Activated T-cell treated with anti-CD3 and anti-CD28 coated beads, Interleukin-2, amount 50 U/mL, for 72 hours (primary cell): ENCODE measurements at regions not wholly inside any gene's neighbourhood (a gene's known extent, or its start where the extent isn't known, plus 50 kb on each side); places are given as distances from the start of the nearest gene placed in this dataset.
"Not testable (repeated sequence)": the region's sequence is repeated elsewhere in the genome, so short reads cannot be mapped to it uniquely, and the experiment has no call there.

Source experiments
- ATAC-seq, 2 donors: fragments of 150-1000 bp; cut with Tn5 transposase; replicated peaks in 1 of 2; 2 replicates each; pipeline ENCODE4 v1.10.0; 2021; ENCODE audit warnings: moderate library complexity in 2 of 2, mild to moderate bottlenecking in 1 of 2
- DNase-seq, 2 donors: peaks; one replicate each; pipeline ENCODE4 v3.0.0; 2021 to 2022; ENCODE audit warnings: mixed read lengths in 1 of 2
- H3K27ac Mint-ChIP-seq: one replicate; pipeline ENCODE4 v1.8.0; 2022; ENCODE audit warnings: mild to moderate bottlenecking, moderate library complexity, mixed read lengths
- H3K27me3 Mint-ChIP-seq: one replicate; pipeline ENCODE4 v1.8.0; 2022; ENCODE audit warnings: low read depth, mixed read lengths
- H3K36me3 Mint-ChIP-seq, 2 donors: one replicate each; pipeline ENCODE4 v1.8.0; 2022; ENCODE audit warnings: mixed read lengths in 2 of 2, mild to moderate bottlenecking in 1 of 2; ENCODE audit not compliant: insufficient read depth in 2 of 2
- H3K4me1 Mint-ChIP-seq: one replicate; pipeline ENCODE4 v1.8.0; 2022; ENCODE audit warnings: low read depth, mixed read lengths
- H3K4me3 Mint-ChIP-seq, 2 donors: one replicate each; pipeline ENCODE4 v1.8.0; 2022; ENCODE audit warnings: mild to moderate bottlenecking in 2 of 2, mixed read lengths in 2 of 2, moderate library complexity in 2 of 2
- H3K9me3 Mint-ChIP-seq, 2 donors: one replicate each; pipeline ENCODE4 v1.8.0; 2022; ENCODE audit warnings: mixed read lengths in 2 of 2

DNA sequence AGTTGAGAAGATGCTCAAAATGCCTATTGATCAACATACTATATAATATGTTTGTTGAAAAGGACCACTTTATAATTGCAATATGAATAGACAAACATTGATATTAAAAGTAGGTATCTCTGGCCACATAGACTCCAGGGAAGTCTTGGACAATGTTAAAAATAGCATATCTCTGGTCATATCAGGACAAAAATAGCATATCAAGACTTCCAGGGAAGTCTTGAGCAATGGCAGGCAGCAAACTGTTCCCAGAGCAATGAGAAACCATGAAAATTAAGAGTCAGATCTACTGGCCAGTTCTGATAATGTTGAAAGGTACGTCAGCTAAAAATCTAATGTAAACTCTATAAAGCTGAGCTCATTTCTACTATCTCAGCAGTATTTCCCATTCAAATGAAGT lies 1130.3 kb upstream of the CITED2 start:
- ATAC-seq (no peak), DNase-seq (no peak)
- Mint-ChIP-seq H3K36me3 (no peaks in the 10 kb centered on the region), H3K27ac (no peak overlapping the region), H3K4me3 (no peak overlapping the region), H3K27me3 (no peaks in the 10 kb centered on the region), H3K4me1 (no peaks in the 10 kb centered on the region), H3K9me3 (no peaks in the 10 kb centered on the region)

DNA sequence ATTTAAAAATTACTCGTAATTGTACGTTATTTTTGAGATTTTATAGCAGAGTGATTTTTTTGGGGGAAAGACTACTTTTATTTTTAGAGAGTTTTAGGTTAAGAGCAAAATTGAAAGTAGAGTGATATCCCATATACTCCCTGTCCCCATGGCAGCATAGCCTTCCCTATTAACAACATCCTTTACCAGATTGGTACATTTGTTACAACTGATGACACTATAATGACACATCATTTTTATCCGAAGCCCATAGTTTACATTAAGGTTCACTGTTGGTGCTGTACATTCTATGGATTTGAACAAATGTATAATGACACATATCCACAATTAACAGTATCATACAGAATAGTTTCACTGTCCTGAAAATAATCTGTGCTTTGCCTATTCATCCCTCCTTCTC lies 1126.4 kb upstream of the CITED2 start:
- ATAC-seq (no peak), DNase-seq (no peak)
- Mint-ChIP-seq H3K4me3 (no peak overlapping the region), H3K27me3 (no peaks in the 10 kb centered on the region), H3K9me3 (no peaks in the 10 kb centered on the region), H3K36me3 (no peaks in the 10 kb centered on the region), H3K4me1 (no peaks in the 10 kb centered on the region), H3K27ac (no peak overlapping the region)

DNA sequence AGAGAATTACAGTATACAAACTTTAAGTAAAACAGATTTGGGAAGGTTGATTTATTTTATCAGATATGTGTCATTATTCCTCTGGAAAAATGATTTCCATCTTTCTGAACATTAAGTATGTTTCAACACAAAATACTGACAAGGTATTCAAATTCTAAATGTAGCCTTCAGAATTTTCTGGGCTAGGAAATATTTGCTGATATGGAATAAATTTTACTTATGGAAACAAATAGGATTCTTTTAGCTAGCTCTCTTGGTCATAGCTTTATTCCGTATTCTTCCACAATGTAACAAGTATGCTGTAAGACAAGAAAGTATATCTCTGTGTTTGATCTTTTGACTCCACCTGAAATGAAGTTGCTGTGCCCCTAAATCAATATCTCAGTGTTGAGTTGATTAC lies 1125.2 kb upstream of the CITED2 start:
- no peaks in the 10 kb centered on the region for H3K4me1 Mint-ChIP-seq
- DNase-seq (no peak), ATAC-seq (no peak)
- H3K4me3 Mint-ChIP-seq = no peak overlapping the region
- H3K27ac Mint-ChIP-seq = no peak overlapping the region
- peaks cover 2% of the 10 kb centered on the region for H3K27me3 Mint-ChIP-seq
- peaks cover 0 to 1% of the 10 kb centered on the region in 2 donors for H3K36me3 Mint-ChIP-seq
- peaks cover 0 to 2% of the 10 kb centered on the region in 2 donors for H3K9me3 Mint-ChIP-seq

DNA sequence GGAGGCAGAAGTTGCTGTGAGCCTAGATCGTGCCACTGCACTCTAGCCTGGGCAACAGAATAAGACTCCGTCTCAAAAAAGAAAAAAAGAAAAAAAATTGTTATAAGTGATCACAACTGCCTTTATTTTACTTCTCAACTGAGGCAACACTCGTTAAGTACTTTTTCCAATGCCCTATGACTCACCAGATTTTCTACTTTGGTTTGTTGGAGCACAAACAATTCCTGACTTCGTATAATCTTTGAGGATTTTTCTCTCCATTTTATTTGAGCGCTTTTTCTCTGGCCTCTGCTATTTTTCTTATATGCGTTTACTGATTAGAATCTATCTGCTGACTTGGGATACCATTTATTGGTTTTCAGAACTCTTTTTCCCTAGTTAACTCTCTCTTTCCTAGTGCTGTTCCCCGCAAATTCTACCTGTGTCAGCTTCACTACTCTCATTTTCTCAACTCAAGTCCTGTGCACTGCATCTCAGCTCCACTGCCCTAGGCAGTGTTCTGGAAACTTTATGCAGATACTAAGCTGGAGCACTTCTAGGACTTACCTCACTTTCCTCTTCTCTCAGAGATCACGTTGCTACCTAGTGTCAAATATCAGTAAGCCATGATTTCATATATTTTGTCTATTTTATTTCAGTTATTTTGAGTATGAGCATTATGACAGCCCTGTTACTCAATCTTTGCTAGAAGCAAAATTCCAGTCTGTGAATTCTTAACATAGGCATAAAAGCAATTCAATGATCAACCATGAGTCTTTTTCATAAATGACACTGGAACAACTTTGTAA lies 1120.1 kb upstream of the CITED2 start:
- H3K9me3 Mint-ChIP-seq = peaks cover 0 to 5% of the 10 kb centered on the region in 2 donors
- peaks cover 0 to 2% of the 10 kb centered on the region in 2 donors for H3K36me3 Mint-ChIP-seq
- H3K27ac Mint-ChIP-seq = no peak overlapping the region
- H3K4me3 Mint-ChIP-seq = no peak overlapping the region
- ATAC-seq (no peak), DNase-seq (no peak)
- H3K27me3 Mint-ChIP-seq = peaks cover 6% of the 10 kb centered on the region
- H3K4me1 Mint-ChIP-seq = no peaks in the 10 kb centered on the region

DNA sequence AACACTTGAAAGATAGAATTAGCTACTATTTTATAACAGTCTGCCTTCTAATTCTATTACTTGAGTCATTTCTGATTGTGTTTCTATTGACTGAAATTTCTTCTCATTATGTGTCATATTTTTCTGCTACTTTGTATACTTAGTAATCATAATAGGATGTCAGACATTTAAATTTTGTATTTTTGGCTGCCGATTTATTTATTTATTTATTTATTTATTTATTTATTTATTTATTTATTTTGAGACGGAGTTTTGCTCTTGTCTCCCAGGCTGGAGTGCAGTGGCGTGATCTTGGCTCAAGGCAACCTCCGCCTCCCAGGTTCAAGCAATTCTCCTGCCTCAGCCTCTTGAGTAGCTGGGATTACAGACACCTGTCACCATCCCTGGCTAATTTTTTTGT lies 1119.0 kb upstream of the CITED2 start:
- not testable (repeated sequence) for H3K27ac Mint-ChIP-seq, DNase-seq, H3K27me3 Mint-ChIP-seq, H3K36me3 Mint-ChIP-seq, H3K9me3 Mint-ChIP-seq, ATAC-seq, H3K4me1 Mint-ChIP-seq, H3K4me3 Mint-ChIP-seq

DNA sequence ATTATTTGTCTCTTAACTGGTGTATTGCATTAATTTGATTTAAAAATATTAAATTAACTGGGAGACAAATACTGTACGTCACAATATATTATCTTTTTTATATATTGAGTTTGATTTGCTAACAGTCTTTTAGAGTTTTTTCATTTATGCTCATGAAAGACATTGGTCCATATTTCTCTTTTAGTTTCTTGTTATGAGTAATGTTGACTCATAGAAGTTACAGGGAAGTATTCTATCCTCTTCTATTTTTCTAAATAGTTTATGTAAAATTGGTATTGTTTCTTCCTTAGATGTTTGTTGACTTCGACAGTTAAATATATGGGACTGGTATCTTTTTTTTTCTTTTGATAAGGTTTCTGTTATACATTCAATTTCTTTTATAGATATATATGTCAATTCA lies 1115.6 kb upstream of the CITED2 start:
- Mint-ChIP-seq H3K4me1 (peaks cover 6% of the 10 kb centered on the region), H3K36me3 (peaks cover 0 to 2% of the 10 kb centered on the region in 2 donors), H3K4me3 (no peak overlapping the region), H3K27ac (no peak overlapping the region), H3K27me3 (peaks cover 6% of the 10 kb centered on the region), H3K9me3 (peaks cover 0 to 5% of the 10 kb centered on the region in 2 donors)
- DNase-seq (no peak), ATAC-seq (no peak)

DNA sequence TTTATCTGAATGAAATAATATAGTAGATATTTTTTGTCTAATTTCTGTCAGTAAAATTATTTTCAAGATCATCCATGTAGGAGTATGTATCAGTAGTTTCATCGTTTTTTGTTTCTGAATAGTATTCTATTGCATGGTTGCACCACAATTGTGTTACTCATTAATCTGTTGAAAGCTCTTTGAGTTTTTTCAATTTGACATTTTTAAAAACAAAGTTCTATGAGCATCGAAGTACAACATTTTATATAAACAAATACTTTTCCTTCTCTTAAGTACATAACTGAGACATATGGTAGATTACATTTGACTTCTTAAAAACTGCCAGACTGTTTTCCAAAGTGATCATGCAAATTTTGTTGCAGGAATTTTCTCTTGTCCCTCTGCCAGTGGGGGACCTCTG lies 1113.1 kb upstream of the CITED2 start:
- peaks cover 6% of the 10 kb centered on the region for H3K4me1 Mint-ChIP-seq
- ATAC-seq (no peak), DNase-seq (no peak)
- H3K4me3 Mint-ChIP-seq = no peak overlapping the region
- H3K27ac Mint-ChIP-seq = no peak overlapping the region
- H3K27me3 Mint-ChIP-seq = no peaks in the 10 kb centered on the region
- no peaks in the 10 kb centered on the region for H3K9me3 Mint-ChIP-seq
- H3K36me3 Mint-ChIP-seq = no peaks in the 10 kb centered on the region

DNA sequence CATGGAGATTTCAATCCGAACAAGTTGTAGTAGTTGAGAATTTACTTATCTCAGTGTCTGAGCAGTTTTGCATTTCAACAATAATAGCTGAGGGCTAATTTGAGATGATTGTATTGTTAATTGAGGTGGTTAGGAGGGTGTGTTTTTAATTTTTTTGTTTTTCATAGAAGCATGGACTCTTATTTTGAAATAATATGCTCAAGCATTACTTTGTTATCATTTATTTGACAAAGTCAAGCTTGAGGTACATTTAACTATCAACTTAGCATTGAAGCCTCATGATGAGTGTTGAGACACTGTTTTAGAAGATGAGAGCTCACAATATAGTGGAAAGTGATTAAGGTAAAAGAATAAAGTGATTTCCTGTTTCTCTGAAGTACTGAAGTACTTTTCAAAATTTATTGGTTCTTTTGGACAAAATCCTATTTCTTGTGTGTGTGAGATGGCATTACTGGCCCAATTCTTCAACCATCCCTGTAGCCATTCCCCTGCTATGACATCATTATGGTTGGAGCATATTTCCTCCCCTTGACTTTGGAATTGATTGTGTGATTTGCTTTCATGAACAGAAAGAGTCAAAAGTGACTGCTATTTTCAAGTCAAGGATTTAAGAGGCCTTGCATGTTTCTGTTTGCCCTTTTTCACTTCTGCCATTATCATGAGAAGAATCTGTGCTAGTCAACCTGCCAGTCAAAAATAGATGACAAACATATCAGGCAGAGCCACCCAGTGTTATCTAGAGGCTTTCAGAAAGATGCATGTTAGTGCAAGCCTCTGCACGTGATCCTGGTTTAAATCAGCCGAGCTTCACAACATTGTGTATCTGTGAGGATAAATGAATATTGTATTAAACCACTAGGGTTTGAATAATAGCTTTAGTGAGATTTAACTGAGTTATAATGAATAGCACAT lies 1112.3 kb upstream of the CITED2 start:
- no peak overlapping the region for H3K4me3 Mint-ChIP-seq
- no peak overlapping the region for H3K27ac Mint-ChIP-seq
- H3K9me3 Mint-ChIP-seq = no peaks in the 10 kb centered on the region
- ATAC-seq (no peak), DNase-seq (no peak)
- H3K27me3 Mint-ChIP-seq = no peaks in the 10 kb centered on the region
- no peaks in the 10 kb centered on the region for H3K36me3 Mint-ChIP-seq
- peaks cover 6% of the 10 kb centered on the region for H3K4me1 Mint-ChIP-seq

DNA sequence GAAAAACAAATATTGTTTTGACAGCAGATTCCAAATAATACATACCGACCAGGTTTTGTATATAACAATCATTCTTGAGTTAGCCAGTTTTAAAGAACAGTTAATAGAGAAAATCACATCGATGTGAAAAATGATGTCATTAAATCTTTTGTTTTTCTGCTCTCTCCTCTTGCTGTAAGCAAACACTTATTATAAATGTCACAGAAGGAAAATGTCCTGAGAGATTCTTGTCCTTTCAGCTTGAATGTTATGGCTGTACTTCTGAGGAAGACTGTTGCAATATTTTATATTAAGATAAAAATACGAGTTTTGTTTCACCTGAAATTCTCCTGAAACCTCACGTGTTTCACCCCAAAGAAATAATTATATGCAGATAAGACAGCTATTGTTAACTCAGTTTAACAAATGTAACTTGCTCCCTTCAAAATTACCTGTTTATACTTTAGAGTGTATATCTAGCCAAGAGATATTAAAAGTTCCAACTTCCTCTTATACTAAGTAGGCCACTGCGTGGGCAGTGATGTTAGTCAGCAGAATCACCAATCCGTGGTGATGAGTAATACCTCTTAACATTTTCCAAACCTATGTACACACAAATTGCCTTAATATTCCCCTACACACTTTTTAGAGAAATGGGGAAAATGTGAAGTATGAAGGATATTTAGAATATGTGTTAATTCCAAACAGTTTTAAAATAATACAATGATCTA lies 1111.4 kb upstream of the CITED2 start:
- ATAC-seq (peak in 1 of 2 donors; percentile 47), DNase-seq (no peak)
- Mint-ChIP-seq H3K4me1 (peaks cover 6% of the 10 kb centered on the region), H3K27ac (no peak overlapping the region), H3K36me3 (no peaks in the 10 kb centered on the region), H3K9me3 (no peaks in the 10 kb centered on the region), H3K4me3 (no peak overlapping the region), H3K27me3 (no peaks in the 10 kb centered on the region)

DNA sequence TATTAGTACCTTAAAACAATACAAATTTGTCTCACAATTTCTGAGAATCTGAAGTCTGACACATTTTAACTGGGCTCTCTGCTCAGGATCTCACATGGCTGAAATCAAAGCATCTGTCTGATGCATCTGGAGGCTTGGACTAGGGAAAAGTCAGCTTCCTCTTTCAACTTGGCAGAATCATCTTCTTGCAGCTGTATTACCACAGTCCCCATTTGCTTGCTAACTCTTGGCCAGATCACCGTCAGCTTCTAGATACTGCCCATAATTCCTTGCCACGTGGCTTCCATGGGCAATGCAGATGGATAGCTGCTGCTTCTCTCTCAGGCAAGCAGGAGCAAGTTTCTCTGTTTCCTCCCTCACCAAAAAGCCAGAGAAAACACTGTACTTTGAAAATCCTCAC lies 1106.4 kb upstream of the CITED2 start:
- Mint-ChIP-seq H3K9me3 (no peaks in the 10 kb centered on the region), H3K36me3 (no peaks in the 10 kb centered on the region), H3K4me1 (no peaks in the 10 kb centered on the region), H3K27ac (no peak overlapping the region), H3K27me3 (no peaks in the 10 kb centered on the region), H3K4me3 (no peak overlapping the region)
- ATAC-seq (no peak), DNase-seq (no peak)

DNA sequence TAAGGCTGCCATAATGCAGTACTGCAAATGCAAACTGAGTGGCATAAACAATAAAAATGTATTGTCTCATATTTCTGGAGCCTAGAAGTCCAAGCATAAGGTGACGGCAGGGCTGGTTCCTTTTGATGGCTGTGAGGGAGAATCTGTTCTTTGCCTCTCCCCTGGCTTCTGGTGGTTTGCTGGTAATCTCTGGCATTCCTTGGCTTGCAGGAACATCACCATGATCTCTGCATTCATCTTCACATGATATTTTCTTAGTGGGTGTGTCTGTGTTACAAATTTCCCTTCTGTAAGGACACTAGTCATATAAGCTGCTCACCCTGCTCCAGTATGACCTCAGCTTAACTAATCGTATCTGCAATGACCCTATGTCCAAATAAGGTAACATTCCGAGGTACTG lies 1104.2 kb upstream of the CITED2 start:
- Mint-ChIP-seq H3K4me1 (no peaks in the 10 kb centered on the region), H3K9me3 (no peaks in the 10 kb centered on the region), H3K36me3 (no peaks in the 10 kb centered on the region), H3K4me3 (no peak overlapping the region), H3K27ac (no peak overlapping the region), H3K27me3 (no peaks in the 10 kb centered on the region)
- no peak for ATAC-seq
- DNase-seq = no peak

DNA sequence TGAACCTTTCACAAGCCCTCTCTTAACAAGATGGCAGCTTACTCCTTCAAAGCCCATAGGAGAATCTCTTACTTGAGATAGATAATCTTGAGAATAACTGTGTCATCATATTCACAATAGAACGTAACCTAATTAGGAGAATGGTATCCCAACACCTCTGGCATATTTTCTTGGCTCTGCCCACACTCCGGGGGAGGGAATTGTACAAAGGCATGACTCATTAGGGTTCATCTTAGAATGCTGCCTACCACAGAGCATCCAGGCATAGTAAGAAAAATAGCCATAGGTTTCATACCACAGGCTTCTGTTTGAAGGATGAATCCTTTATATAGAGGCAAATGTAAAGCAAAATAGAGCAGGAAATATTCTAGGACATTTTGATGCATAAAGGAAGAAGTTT lies 1100.6 kb upstream of the CITED2 start:
- no peak overlapping the region for H3K27ac Mint-ChIP-seq
- no peaks in the 10 kb centered on the region for H3K36me3 Mint-ChIP-seq
- ATAC-seq (no peak), DNase-seq (no peak)
- H3K9me3 Mint-ChIP-seq = no peaks in the 10 kb centered on the region
- no peaks in the 10 kb centered on the region for H3K4me1 Mint-ChIP-seq
- no peak overlapping the region for H3K4me3 Mint-ChIP-seq
- H3K27me3 Mint-ChIP-seq = no peaks in the 10 kb centered on the region

DNA sequence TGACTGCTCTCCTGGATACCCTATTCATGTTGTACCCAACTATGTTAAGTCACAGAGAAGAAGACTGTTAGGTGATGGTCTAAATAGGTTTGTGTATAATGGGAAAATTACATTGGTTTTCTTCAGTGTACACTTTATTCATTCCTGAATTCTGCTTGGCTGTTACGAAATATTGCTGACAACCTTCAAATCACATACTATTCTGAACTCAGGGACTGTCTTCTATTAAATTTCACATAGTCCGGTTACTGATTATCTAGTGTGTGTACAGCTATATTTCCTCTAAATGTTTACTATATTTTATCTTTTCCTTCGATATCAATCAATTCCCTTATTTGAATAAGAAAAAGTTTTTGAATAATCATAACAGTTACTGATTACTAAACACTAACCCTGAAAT lies 1090.3 kb upstream of the CITED2 start:
- Mint-ChIP-seq H3K27ac (no peak overlapping the region), H3K27me3 (no peaks in the 10 kb centered on the region), H3K4me3 (no peak overlapping the region), H3K4me1 (no peaks in the 10 kb centered on the region), H3K9me3 (peaks cover 1% of the 10 kb centered on the region in 2 donors), H3K36me3 (no peaks in the 10 kb centered on the region)
- DNase-seq (no peak), ATAC-seq (no peak)
